ENCODE measurements at regions not wholly inside any gene's neighbourhood (a gene's known extent, or its start where the extent isn't known, plus 50 kb on each side); places are given as distances from the start of the nearest gene placed in this dataset.

DNA sequence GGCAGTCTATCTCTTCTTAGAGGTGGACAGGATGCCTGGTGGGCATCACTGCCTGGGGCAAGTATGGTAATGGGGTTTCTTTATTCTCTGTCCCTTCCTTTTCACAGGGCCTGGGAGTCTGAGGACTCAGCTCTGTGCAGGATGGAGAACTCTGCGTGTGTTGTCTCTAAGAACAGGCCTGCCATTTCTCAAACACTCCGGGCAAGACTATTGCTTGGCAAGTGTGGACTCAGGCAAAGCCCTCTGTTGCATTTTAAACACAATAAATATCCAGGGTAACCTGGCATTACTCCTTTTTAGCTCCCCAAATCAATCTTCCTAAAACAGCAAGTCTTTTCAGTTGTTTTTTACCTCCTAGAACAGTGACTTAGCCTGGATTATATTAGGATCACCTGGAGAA, 185.1 kb upstream of the ROPN1 start:
- DNase-seq (ENCODE audit: low read depth in 2 of 2): no peak

- DNase-seq (ENCODE audit: low read depth in 2 of 2): no peak
Observed at GRCh38 chr3:124178531-124178930, 186.6 kb upstream of the ROPN1 start.

DNA sequence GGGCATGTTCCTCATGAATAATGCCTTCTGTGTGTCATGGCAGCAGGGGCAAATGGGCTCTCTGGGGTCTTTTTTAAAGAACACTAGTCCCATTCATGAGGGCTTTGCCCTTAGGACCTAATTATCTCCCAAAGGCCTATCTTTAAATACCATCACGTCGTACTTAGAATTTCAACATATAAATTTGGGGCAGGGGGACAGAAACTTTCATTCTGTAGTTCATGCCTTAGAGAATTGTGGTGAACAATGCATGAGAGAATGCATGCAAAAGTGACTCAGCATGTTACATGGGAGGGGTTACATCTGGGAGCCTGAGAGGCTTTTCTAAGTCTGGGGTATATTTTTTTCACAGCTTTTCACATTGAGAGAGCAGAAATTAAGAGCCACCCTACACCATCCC, 208.5 kb upstream of the ROPN1 start:
- DNase-seq (ENCODE audit: low read depth in 2 of 2): no peak

DNA sequence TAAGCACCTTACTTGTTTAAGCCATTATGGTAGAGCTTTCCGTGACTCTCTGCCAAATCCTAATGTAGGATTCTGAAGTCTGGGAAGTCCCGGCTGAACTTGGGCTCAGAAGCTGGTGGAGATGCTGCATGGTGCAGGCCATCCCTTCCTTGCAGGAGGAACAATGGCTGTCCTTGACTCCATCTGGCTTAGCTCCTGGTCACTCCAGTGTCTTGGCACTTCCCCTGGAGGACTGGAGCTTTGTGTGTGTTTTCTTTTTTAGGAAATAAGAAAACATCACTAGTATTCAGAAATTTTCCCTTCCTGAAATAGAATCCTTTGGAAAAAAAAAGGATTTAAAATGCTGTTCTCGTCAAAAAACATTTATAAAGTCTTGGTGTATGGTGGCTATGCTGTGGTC, 209.3 kb upstream of the ROPN1 start:
- no peak for DNase-seq (ENCODE audit: low read depth in 2 of 2)

DNA sequence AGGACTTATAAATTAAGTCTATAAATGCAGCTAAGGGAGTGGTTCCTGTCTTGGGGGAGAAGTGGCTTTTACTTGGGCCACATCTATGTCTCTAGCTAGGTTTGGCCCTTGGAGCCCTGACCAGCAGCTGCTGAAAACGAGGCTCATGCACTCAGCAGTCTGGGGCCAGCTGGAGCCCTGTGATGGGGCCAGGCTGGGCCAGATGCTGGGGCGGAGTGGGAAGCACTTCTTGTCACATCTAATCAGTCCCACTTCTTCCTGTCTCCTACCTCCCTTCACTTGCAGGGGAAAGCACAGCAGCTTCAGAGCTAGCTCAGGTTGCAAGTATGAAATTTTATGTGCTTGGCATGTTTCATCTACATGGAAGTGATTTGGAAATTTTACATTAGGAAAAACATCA, 209.9 kb upstream of the ROPN1 start:
- no peak for DNase-seq (ENCODE audit: low read depth in 2 of 2)

- DNase-seq (ENCODE audit: low read depth in 2 of 2): no peak
Observed at GRCh38 chr3:124202754-124203153, 210.8 kb upstream of the ROPN1 start.

DNA sequence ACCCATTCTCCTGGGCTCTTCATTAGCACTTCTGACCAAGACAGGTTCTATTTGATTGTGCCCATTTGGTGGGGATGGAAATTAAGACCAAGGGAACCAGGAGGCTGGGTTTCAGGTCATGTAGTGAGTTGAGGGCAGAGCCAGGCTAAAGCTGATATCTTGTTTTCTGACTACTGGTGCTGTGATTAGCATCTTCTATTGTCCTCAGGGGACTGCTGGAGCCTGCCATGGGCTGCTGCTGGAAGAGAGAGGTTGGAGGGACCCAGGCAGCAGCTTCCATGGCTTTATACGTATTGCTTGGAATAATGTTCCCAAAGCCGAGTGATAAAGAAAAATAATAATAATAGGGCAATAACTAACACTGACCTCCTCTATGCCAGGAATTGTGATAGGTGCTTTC, 211.4 kb upstream of the ROPN1 start:
- no peak for DNase-seq (ENCODE audit: low read depth in 2 of 2)

GRCh38 chr3:124206225-124207055, 214.5 kb upstream of the ROPN1 start:
- DNase-seq (ENCODE audit: low read depth in 2 of 2): no peak

DNA sequence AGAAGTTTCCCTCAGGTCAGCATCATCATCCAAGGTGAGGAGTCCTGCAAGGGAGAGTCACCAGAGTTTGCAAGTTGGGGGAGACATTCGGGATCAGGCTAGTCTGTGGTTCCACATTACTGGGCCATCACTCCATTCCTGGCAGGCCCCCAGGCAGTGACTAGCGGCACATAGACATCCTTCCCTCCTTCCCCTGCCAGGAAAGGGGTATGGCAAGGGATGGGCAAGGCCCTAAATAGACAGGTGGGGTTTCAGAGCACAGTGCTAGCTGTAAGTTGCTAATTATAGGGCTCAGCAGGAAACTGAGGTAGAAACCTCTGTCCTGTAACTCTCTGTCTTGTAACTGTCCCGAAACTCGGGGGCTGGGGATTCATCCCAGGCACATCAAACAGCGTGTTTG, 215.2 kb upstream of the ROPN1 start:
- no peak for DNase-seq (ENCODE audit: low read depth in 2 of 2)

- no peak for DNase-seq (ENCODE audit: low read depth in 2 of 2)
Observed at GRCh38 chr3:124207873-124208485, 216.1 kb upstream of the ROPN1 start.

DNA sequence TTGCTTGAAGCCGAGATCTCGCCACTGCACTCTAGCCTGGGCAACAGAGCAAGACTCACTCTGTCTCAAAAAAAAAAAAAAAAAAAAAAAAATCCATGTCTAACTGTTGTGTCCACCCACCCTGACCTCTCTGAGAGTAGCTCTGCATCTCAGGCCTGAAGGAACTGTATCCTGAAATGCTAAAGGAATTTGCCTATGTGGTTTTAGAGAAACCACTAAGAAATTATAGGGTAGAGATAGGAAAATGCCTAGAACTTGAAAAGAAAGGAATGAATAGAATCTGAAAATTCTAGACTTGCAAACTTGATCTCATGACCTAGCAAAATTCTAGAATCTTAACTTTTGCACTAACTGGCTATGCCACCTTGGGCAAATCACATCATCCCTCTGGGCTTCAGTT, 217.5 kb upstream of the ROPN1 start:
- no peak for DNase-seq (ENCODE audit: low read depth in 2 of 2)

- no peak for DNase-seq (ENCODE audit: low read depth in 2 of 2)
Observed at GRCh38 chr3:124210899-124211298, 219.0 kb upstream of the ROPN1 start.

- no peak for DNase-seq (ENCODE audit: low read depth in 2 of 2)
Observed at GRCh38 chr3:124213641-124214040, 221.7 kb upstream of the ROPN1 start.

GRCh38 chr3:124217542-124217941, 225.6 kb upstream of the ROPN1 start:
- no peak for DNase-seq (ENCODE audit: low read depth in 2 of 2)

DNA sequence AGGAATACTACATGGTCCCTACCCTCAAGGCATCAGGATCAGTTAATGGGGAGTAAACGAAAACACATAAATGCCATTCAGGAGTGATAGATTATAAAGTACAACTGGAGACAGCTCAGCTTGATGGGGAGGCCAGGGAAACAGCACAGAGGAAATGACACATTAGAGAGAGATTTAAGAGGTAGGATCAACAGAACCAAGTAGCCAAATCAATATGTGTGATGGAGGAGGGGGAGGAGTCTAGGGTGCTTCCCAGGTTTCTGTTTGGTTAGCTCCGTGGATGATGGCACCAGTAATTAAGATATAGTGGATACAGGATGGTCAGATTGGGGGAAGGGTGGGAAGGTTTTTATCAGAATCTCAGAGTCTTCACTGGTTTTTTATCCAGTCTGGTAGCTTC, 229.5 kb upstream of the ROPN1 start:
- DNase-seq (ENCODE audit: low read depth in 2 of 2): no peak

- DNase-seq (ENCODE audit: low read depth in 2 of 2): no peak
Observed at GRCh38 chr3:124223853-124224252, 231.9 kb upstream of the ROPN1 start.

GRCh38 chr3:124227150-124227630, 235.3 kb upstream of the ROPN1 start:
- no peak for DNase-seq (ENCODE audit: low read depth in 2 of 2)

GRCh38 chr3:124229420-124229819, 237.5 kb upstream of the ROPN1 start:
- no peak for DNase-seq (ENCODE audit: low read depth in 2 of 2)

- no peak for DNase-seq (ENCODE audit: low read depth in 2 of 2)
Observed at GRCh38 chr3:124229836-124230235, 237.9 kb upstream of the ROPN1 start.

- DNase-seq (ENCODE audit: low read depth in 2 of 2): no peak
Observed at GRCh38 chr3:124230432-124230831, 238.5 kb upstream of the ROPN1 start.

DNA sequence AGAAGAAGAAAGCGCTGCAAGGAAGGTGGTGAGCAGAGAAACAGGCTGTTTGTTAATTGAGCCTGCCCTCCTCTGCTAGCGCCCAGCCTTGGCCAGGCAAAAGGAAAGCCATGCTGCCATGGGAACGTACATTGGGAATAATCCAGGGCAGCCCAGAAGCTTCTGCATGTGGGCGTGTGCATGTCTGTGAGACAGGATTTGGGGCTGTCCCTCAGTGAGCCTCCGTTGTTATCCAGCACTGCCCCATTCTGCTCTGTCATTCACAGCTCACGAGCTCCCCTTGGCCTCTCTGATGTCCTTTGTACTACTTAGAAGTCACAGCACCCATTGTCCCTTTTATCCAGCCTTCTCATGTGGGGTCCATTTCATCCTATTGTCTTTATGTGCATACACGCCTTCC, 239.1 kb upstream of the ROPN1 start:
- no peak for DNase-seq (ENCODE audit: low read depth in 2 of 2)

DNA sequence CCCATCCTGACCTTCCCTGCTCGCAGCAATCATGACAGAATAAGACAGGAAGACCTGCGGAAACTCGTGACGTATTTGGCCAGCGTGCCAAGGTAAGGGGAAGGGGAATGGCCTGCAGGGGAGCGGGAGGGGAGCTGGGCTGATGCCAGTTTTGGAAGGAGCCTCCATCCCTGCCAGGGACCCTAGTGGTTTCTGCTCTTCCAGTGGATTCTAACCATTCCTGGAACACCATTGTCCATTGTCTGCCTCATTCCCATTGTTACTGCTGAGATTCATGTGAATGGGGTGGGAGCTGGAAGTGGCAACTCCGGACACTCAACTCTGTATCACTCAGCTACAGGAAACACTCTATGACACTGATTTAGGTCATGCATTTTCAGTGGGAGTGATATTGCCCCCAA, 242.9 kb upstream of the ROPN1 start:
- no peak for DNase-seq (ENCODE audit: low read depth in 2 of 2)

DNA sequence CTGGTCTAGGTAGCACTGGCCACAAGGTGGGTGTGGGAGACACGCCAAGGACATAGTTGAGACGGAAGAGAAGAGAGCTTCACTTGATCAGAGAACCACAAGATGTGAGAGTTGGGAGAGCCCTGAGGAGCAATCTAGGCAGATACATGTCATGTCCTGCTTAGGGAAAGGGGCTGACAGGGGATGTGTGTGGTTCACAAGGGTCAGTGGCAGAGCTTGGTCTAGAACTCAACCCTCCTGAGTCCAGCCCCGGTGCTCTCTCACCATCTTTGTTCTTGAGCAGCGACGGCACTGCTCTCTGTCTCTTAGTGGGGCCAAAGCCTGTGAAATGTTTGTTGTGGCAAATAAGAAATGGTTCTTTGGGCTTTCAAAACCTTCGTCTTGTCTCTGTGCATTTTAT, 243.5 kb upstream of the ROPN1 start:
- DNase-seq (ENCODE audit: low read depth in 2 of 2): no peak
